Skeletal muscle cell (primary cell): ENCODE measurements at regions not wholly inside any gene's neighbourhood (a gene's known extent, or its start where the extent isn't known, plus 50 kb on each side); places are given as distances from the start of the nearest gene placed in this dataset.
"Not testable (repeated sequence)": the region's sequence is repeated elsewhere in the genome, so short reads cannot be mapped to it uniquely, and the experiment has no call there.

ENCODE experiments used
- DNase-seq: peaks from one replicate; pipeline ENCODE4 v3.0.0-alpha.2; 2010; ENCODE audit warnings: low read depth
- H3K4me3 ChIP-seq: 2 replicates; pipeline ENCODE4 v1.5.1; 2011; ENCODE audit warnings: low read depth, mild to moderate bottlenecking, control low read depth, low read length, moderate library complexity

DNA sequence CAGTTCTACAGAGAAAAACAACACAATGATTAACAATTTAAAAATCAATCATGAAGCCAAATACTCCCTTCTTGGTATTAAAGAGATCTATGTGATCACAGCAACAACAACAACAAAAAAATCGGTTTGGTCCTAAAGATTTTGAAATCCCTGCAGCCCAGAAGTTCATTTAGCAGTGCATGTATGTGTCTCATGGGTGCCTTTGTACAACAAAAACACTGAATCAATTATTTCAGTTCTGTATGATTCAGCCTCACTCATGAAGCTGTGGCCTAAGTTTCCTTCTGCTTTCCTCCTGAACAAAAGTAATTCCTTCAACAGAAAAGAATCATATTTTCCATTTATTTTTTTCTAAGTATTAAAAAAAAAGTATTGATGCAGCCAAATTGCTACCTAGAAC, 393.4 kb upstream of the NDST3 start:
- DNase-seq = no peak
- H3K4me3 ChIP-seq = no peak overlapping the region

GRCh38 chr4:117641519-117641918, 392.8 kb upstream of the NDST3 start:
- H3K4me3 ChIP-seq = no peak overlapping the region
- no peak for DNase-seq

- DNase-seq = no peak
- H3K4me3 ChIP-seq = no peak overlapping the region
These were observed 380.2 kb upstream of the NDST3 start for GRCh38 chr4:117654079-117654478.

DNA sequence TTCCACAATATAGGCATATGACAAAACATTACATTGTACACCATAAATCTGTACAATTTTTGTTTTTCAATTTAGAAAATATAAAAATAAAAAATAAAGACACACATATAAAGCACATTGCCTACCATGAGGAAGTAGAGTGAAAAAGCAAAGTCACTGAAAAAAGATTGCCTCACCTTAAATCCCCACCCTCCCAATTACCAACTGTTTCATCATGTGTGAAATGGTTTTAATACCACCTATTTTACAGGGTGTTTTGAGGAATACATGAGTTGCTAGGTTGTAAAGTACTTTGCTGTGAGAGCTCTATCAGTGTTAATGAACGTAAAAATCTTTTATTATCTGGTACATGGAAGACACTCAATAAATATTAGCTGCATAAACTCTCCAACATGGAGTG, 373.6 kb upstream of the NDST3 start:
- DNase-seq = no peak
- H3K4me3 ChIP-seq = no peak overlapping the region

- H3K4me3 ChIP-seq = no peak overlapping the region
- DNase-seq = no peak
These were observed 372.9 kb upstream of the NDST3 start for GRCh38 chr4:117661091-117662072.

DNA sequence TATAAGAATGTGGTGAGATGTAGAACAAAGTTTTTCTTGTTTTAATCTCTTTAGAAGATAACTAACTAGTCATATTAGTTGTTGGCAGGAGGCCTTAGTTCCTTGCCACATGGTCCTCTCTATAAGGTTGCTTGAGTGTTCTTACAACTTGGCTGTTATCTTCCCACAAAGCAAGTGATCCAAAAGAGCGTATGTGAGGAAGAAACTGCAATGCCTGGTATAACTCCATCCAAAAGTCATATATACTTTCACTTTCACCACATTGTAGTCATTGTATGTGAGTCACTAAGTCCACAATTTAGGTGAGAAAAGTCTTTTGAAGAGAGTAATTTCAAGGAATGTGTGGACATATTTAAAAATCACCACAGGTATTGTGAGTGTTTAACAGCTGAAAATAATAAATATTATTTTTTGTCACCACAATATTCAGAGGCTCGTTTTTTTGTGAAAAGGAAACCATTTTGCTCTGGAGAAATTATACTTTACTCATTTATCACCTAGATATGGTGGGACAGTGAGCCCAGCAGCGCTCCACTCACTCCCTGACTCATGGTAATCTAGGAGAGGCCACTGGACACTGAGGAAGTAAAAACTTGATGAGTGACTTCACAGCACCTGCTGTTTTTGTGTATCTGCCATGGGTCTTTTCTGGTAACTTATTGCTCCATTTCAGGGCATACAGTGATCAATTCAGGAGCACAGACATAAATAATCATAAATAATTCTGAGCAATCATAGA, 369.4 kb upstream of the NDST3 start:
- no peak overlapping the region for H3K4me3 ChIP-seq
- DNase-seq = no peak

DNA sequence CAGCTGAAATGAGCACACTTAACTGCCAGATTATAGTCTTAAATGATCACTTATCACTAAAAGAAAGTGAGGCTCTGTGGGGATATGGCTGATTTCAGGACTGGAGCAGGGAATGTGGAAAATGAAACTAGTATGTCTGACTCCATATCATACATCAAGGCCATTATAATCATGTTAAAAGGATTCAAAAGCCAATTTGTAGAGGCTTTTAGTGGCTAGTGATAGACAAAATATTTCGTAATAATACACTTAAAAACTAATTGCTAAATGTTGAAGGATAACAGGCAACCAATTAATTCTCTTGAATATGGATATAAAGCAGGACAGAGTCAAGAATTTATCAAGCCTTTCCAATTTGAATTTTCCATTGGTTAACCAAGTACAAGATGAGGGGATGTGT, 358.1 kb upstream of the NDST3 start:
- DNase-seq = no peak
- no peak overlapping the region for H3K4me3 ChIP-seq

DNA sequence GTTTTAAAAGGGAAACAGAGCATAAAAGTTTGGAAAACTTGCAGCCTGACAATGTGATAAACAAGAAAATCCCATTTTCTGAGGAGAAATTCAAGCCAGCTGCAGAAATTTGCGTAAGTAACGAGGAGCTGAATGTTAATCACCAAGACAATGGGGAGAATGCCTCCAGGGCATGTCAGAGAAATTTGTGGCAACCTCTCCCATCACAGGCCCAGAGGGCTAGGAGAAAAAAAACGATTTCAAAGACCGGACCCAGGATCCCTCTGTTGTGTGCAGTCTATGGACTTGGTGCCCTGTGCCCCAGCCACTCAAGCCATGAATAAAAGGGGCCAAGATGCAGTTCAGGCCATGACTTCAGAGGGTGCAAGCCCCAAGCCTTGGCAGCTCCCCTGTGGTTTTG, 355.4 kb upstream of the NDST3 start:
- H3K4me3 ChIP-seq = no peak overlapping the region
- DNase-seq = no peak

GRCh38 chr4:117691572-117692351, 342.5 kb upstream of the NDST3 start:
- no peak overlapping the region for H3K4me3 ChIP-seq
- no peak for DNase-seq

DNA sequence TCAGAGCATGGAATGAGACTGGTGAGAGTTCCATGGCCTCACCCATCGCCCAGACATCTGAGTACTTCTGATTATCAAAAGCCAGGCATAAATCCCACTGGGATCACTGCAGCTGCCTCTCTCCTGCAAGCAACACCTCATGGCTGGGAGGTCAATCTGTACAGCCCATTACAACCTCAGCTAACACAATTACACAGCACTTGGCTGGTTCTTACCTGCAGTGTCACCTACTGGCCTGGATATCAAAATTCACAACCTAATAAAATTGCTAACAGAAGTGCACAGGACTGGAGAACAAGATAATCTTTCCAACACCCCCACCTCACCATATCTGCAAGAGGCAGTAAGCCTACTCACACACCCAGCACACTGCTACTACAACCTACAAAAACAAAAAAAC, 341.7 kb upstream of the NDST3 start:
- no peak overlapping the region for H3K4me3 ChIP-seq
- no peak for DNase-seq

DNA sequence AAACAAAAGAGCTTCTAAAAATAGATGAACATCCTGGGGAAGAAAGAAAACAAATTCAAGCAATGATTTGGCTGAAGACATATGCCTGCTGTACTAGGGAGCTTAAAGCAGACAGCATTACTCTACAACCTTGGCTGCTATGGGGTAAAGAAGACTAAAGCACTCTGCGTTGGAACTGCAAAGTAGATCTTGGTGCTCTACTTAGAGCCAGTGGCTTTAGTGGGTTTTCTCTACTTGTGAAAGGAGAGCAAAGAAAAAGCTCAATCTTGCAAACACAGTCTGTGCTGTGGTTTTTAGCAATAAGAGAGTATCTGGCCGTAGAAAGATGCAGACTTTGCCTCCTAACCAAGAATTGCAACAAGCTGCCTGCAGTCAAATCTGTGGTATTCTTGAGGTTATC, 334.7 kb upstream of the NDST3 start:
- no peak overlapping the region for H3K4me3 ChIP-seq
- no peak for DNase-seq

DNA sequence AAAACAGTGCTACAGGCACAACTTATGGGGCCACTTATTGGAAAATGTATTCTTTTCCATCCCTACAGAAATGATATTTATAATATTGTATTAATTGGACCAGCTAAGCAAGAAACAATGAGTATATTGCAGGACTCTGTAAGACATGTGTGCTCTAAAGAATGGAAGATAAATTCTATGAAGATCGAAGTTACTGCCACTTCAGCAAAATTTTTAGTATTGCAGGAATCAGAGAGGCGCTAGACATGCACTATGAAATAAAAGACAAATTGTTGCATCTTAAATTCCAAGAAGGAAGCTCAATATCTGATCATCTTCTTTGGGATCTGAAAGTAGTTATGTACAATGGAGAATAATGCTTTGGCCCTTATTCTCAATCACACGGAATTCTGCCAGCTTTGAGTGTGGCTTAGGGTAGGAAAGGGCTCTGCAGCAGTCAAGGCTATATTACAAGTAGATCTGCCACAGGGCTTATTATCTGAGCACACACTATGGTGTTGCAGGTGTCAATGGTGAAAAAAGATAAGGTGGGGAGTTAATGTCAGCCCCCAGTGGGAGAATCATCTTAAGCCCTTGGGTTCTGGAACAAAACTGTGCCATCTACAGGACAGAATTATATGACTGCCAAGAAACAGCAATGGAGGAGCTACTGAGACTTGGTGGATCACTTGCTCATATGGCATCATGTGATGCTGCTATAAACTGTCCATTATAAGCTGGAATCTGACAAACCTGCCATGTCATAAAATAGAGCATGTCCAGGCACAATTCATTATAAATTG, 334.0 kb upstream of the NDST3 start:
- no peak for DNase-seq
- H3K4me3 ChIP-seq = no peak overlapping the region

DNA sequence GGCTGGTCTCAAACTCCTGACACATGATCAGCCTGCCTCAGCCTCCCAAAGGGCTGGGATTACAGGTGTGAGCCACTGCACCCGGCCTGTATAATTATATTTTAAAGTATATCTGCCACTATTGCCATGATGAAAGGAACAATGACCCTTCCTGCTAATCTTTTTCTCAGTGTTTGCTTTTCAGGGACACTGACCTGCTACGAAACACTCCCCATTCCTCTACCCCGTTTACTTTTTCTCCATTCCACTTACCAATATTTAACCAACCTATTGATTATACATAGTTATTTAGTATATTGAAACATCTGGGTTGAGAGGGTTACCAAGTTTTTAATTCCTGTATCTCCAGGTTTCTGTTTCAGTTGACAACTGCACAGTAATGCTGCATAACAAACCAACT, 331.9 kb upstream of the NDST3 start:
- no peak for DNase-seq
- no peak overlapping the region for H3K4me3 ChIP-seq

DNA sequence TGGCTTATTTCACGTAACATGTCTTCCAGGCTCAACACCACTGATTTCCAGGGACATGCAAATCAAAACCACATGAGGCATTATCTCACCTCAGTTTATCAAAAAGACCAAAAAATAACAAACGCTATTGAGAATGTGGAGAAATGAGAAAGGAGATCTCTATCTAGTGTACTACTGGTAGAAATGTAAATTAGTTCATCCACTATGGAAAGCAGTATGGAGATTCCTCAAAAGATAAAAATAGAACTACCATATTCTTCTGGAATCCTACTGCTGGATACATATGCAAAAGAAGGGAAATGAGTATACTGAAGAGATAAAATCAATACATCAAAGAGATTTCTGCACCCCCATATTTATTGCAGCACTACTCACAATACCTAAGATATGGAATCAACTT, 329.6 kb upstream of the NDST3 start:
- no peak for DNase-seq
- H3K4me3 ChIP-seq = no peak overlapping the region

- DNase-seq = no peak
- no peak overlapping the region for H3K4me3 ChIP-seq
These were observed 293.6 kb upstream of the NDST3 start for GRCh38 chr4:117740736-117741135.

DNA sequence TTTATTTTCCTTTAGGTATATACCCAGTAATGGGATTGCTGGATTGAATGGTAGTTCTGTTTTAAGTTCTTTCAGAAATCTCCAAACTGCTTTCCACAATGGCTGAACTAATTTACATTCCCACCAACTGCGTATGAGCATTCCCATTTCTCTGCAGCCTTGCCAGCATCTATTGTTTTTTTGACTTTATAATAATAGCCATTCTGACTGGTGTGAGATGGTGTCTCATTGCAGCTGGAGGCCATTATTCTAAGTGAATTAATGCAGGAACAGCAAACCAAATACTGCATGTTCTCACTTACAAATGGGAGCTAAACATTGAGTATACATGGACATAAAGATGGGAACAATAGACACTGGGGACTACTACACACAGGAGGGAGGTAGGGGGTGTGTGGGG, 288.9 kb upstream of the NDST3 start:
- not testable (repeated sequence) for DNase-seq, H3K4me3 ChIP-seq

- no peak overlapping the region for H3K4me3 ChIP-seq
These were observed 278.8 kb upstream of the NDST3 start for GRCh38 chr4:117755438-117755837.

GRCh38 chr4:117768610-117769009, 265.7 kb upstream of the NDST3 start:
- H3K4me3 ChIP-seq = no peak overlapping the region
- DNase-seq = no peak

More at GRCh38 chr4:117755438-117755837, 278.8 kb upstream of the NDST3 start:
- DNase-seq = no peak
